ENCODE measurements at regions not wholly inside any gene's neighbourhood (a gene's known extent, or its start where the extent isn't known, plus 50 kb on each side); places are given as distances from the start of the nearest gene placed in this dataset.
"Not testable (repeated sequence)": the region's sequence is repeated elsewhere in the genome, so short reads cannot be mapped to it uniquely, and the experiment has no call there.

GRCh38 chr1:106289265-106289928 lies 767.1 kb upstream of the PRMT6 start:
- no peak for DNase-seq (ENCODE audit: low read depth in 4 of 4, low spot score in 3 of 4)

- no peak for DNase-seq (ENCODE audit: low read depth in 4 of 4, low spot score in 3 of 4)
Observed at GRCh38 chr1:106290805-106291501, 765.5 kb upstream of the PRMT6 start.

DNA sequence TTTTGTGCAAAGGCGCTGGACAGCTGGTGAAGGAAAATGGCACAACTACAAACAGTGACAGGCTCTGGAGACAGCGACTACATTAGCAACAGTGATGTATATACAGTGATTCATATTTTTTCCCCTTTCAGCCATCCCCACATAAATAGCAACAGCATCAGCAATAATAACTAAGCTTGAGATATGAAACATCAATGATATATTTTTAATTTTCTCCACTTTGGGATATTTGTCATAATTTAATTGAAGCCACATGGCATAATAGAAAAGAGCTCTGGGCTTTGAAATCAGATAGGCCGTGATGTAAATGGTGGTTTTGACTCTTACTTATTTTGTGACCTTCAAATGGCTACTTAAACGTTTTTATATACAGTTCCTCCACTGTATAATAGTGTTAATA lies 764.3 kb upstream of the PRMT6 start:
- no peak for DNase-seq (ENCODE audit: low read depth in 4 of 4, low spot score in 3 of 4)

GRCh38 chr1:106296431-106296830 lies 760.0 kb upstream of the PRMT6 start:
- DNase-seq (ENCODE audit: low read depth in 4 of 4, low spot score in 3 of 4) = no peak

DNA sequence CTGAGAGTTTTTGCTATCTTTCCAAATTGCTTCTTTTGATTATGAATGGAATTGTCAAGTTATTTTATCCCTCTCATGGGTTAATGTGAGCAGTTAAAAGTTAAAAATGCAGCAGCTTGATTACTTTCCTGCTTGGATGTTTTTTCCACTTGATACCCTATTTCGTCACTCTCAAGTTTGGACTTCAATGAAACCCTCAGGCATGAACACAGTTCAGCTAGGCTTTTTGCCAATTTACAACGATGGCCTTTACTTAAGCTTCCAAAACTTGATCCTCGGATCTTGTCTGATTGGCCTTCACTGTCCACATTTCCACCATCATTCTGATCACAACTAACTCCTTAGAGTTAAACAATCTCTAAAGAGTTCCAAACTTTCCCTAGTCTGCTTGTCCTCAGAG lies 752.4 kb upstream of the PRMT6 start:
- DNase-seq (ENCODE audit: low read depth in 4 of 4, low spot score in 3 of 4) = no peak

DNA sequence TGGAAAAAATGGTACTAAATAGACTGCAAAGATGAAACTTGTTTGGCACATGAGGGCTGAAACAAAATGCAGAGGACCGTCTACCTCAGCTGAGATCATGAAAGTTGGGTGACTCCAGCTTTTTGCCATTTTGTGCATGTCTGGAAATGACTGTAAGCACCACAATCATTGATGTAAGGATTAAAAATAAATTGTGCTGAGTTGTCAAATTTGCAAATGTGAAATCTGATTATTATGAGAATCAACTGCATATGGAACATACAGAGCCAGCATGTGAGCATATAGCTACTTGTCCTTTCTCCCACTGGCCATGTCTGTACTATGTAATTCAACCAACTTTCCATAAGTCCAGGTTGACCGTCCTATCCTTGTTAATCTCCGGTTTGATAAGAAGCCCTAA lies 736.9 kb upstream of the PRMT6 start:
- no peak for DNase-seq (ENCODE audit: low read depth in 4 of 4, low spot score in 3 of 4)

GRCh38 chr1:106325600-106325999 lies 730.9 kb upstream of the PRMT6 start:
- DNase-seq (ENCODE audit: low read depth in 4 of 4, low spot score in 3 of 4) = no peak

DNA sequence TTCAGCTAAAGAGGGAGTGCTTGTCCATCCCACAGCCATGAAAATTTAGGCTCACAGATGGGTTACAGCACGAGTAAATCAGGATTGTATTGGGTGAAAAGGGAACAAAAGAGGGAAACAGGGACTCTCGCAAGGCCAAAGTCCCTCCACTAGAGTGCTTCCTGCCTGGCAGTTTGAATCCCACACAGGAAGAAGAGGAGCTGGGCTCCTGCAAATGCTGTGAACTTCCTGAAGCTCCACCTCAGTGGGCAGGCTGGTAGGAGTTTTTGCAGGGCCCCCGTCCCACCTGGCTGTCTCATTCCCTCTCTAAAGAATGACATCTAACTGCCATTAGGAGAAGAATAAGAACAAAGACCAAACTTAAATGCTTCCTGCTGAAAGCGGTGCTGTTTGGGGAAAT lies 712.0 kb upstream of the PRMT6 start:
- DNase-seq (ENCODE audit: low read depth in 4 of 4, low spot score in 3 of 4) = no peak

- no peak for DNase-seq (ENCODE audit: low read depth in 4 of 4, low spot score in 3 of 4)
Observed at GRCh38 chr1:106360252-106360651, 696.2 kb upstream of the PRMT6 start.

GRCh38 chr1:106366627-106367319 lies 689.7 kb upstream of the PRMT6 start:
- DNase-seq (ENCODE audit: low read depth in 4 of 4, low spot score in 3 of 4) = no peak

GRCh38 chr1:106378261-106378660 lies 678.2 kb upstream of the PRMT6 start:
- DNase-seq (ENCODE audit: low read depth in 4 of 4, low spot score in 3 of 4) = no peak

GRCh38 chr1:106380772-106381171 lies 675.7 kb upstream of the PRMT6 start:
- no peak for DNase-seq (ENCODE audit: low read depth in 4 of 4, low spot score in 3 of 4)

DNA sequence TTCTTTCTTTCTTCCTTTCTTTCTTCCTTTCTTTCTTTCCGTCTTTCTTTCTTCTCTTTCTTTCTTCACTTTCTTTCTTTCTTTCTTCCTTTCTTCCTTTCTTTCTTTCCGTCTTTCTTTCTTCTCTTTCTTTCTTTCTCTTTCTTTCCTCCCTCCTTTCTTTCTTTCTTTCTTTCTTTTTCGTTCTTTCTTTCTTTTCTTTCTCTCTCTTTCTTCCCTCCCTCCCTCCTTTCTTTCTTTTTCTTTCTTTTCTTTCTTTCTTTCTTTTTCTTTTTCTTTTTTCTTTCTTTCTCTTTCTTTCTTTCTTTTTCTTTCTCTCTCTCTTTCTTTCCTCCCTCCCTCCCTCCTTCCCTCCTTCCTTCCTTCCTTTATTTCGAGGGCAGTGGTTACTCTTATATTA lies 667.3 kb upstream of the PRMT6 start:
- not testable (repeated sequence) for DNase-seq (ENCODE audit: low read depth in 4 of 4, low spot score in 3 of 4)

DNA sequence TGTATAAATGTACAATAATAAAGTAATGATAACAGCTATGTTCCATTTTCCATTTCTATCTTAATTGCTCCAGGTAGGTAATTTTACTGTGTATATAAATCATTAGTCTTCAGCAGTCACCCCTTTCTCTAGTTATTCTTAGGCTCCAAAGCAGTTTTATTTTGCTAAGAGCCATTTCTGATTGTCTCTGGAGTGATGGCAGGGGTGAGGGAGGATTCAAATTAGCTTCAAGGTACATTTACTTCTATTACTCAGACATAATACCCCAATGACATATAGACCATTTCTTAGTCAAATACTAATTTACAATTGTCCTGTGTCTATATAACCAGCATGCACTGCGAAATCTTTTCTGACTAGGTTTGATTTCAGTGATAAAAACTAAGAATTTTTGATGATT lies 663.4 kb upstream of the PRMT6 start:
- DNase-seq (ENCODE audit: low read depth in 4 of 4, low spot score in 3 of 4) = no peak

- DNase-seq (ENCODE audit: low read depth in 4 of 4, low spot score in 3 of 4) = no peak
Observed at GRCh38 chr1:106396020-106396419, 660.5 kb upstream of the PRMT6 start.

- no peak for DNase-seq (ENCODE audit: low read depth in 4 of 4, low spot score in 3 of 4)
Observed at GRCh38 chr1:106398391-106398790, 658.1 kb upstream of the PRMT6 start.

- DNase-seq (ENCODE audit: low read depth in 4 of 4, low spot score in 3 of 4) = no peak
Observed at GRCh38 chr1:106406114-106406513, 650.4 kb upstream of the PRMT6 start.

DNA sequence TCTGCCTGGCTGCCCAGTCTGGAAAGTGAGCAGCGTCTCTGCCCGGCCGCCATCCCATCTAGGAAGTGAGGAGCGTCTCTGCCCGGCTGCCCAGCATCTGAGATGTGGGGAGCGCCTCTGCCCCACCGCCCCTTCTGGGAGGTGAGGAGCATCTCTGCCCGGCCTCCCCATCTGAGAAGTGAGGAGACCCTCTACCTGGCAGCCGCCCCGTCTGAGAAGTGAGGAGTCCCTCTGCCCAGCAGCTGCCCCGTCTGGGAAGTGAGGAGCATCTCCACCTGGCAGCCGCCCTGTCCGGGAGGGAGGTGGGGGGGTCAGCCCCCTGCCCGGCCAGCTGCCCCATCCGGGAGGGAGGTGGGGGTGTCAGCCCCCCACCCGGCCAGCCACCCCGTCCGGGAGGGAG lies 644.2 kb upstream of the PRMT6 start:
- DNase-seq (ENCODE audit: low read depth in 4 of 4, low spot score in 3 of 4) = not testable (repeated sequence)

GRCh38 chr1:106435269-106435668 lies 621.2 kb upstream of the PRMT6 start:
- DNase-seq (ENCODE audit: low read depth in 4 of 4, low spot score in 3 of 4) = no peak

- no peak for DNase-seq (ENCODE audit: low read depth in 4 of 4, low spot score in 3 of 4)
Observed at GRCh38 chr1:106439475-106439874, 617.0 kb upstream of the PRMT6 start.

GRCh38 chr1:106447466-106447865 lies 609.0 kb upstream of the PRMT6 start:
- DNase-seq (ENCODE audit: low read depth in 4 of 4, low spot score in 3 of 4) = no peak

- DNase-seq (ENCODE audit: low read depth in 4 of 4, low spot score in 3 of 4) = no peak
Observed at GRCh38 chr1:106456832-106457231, 599.6 kb upstream of the PRMT6 start.

Data from left renal pelvis (tissue), 4 donors.